Ammon's horn (tissue), 1 donor: ENCODE measurements at regions not wholly inside any gene's neighbourhood (a gene's known extent, or its start where the extent isn't known, plus 50 kb on each side); places are given as distances from the start of the nearest gene placed in this dataset.
"Not testable (repeated sequence)": the region's sequence is repeated elsewhere in the genome, so short reads cannot be mapped to it uniquely, and the experiment has no call there.

Experiments
- DNase-seq: peaks from one replicate; pipeline ENCODE4 v3.0.0-alpha.2; 2016; ENCODE audit warnings: low spot score

GRCh38 chr18:22044474-22045220 lies 124.7 kb upstream of the GATA6 start:
- no peak for DNase-seq

DNA sequence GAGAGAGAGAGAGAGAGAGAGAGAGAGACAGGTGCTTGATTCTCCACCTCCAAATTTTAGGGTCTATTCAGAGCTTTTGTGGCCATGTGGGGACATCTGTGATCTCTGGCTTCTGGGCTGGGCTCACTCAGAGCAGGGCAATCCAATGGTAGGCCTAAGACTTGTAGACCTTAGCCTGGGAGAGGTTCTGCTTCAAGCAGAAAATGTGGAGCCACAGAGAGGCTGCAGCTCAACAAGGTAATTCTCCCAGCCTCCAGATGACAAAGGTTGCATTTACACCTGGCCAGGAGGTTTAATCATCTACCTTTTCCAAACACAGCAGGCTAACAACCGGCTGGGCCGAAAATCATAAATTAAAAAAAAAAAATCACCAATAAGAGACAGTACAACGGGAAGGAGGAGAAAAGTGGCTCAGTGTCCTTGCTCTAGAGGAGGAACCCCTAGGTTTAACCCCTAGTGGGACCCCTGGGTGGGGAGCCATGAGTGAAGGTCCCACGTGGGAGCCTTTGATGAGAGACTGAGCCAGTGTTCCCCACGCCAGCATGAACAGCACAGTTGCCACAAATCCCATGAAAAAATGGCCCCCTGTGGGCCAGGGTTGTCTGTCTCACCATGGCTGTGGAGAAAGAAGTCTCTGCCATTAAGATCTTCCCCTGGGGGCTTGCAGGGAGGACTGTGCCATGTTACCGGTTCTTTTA lies 124.0 kb upstream of the GATA6 start:
- DNase-seq: no peak

- DNase-seq: no peak
Measured at GRCh38 chr18:22046473-22046872, 122.9 kb upstream of the GATA6 start.

DNA sequence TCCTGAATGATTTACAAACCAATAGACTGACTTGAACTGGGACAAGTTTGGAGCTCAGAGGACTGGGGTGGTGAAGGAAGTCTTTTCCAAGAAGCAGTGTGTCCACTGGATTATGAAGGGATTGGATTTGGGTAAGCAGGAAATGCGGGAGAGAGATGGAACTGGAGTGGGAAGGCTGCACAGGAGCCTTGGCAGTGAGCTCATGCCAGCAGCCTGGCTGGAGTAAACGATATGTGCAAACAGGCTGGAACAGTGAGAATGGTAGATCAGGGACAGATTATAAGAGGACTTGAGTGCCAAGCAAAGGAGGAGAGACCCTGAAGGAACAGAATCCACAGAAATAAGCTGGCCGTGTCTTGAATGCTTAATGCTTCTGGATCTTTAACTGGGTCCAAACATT lies 121.9 kb upstream of the GATA6 start:
- DNase-seq: no peak

- no peak for DNase-seq
Measured at GRCh38 chr18:22048221-22048620, 121.2 kb upstream of the GATA6 start.

GRCh38 chr18:22048932-22049615 lies 120.3 kb upstream of the GATA6 start:
- no peak for DNase-seq

GRCh38 chr18:22052405-22053105 lies 116.8 kb upstream of the GATA6 start:
- DNase-seq: no peak

DNA sequence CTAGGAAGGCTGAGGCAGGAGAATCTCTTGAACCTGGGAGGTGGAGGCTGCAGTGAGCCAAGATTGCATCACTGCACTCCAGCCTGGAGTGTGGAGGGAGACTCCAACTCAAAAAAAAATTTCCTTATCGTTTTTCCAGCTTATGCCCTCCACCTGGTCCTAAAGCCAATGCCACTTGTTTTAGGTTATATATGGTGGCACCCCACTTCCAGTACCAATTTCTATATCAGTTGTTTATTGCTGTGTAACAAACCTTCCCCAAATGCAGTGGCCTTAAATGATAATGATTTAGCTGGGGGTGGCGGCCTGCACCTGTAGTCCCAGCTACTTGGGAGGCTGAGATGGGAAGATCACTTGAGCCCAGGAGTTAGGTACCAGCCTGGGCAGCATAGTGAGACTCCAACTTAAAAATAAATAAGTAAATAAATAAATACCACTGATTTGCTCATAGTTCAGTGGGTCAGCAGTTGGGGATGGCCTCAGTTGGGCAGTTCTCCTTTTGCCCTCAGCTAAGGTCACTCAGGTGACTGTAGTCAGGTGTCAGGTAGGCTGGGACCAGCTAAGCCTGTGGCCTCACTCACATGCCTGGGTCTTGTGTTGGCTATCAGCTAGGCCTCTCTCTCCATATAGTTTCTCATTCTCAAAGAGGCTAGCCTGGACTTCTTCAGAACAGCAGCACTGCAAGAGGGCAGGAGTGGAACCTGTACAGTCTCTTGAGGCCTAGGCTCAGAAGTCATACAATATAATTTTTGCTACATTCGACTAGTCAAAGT lies 113.7 kb upstream of the GATA6 start:
- DNase-seq: no peak

- DNase-seq: no peak
Measured at GRCh38 chr18:22056950-22057349, 112.4 kb upstream of the GATA6 start.

DNA sequence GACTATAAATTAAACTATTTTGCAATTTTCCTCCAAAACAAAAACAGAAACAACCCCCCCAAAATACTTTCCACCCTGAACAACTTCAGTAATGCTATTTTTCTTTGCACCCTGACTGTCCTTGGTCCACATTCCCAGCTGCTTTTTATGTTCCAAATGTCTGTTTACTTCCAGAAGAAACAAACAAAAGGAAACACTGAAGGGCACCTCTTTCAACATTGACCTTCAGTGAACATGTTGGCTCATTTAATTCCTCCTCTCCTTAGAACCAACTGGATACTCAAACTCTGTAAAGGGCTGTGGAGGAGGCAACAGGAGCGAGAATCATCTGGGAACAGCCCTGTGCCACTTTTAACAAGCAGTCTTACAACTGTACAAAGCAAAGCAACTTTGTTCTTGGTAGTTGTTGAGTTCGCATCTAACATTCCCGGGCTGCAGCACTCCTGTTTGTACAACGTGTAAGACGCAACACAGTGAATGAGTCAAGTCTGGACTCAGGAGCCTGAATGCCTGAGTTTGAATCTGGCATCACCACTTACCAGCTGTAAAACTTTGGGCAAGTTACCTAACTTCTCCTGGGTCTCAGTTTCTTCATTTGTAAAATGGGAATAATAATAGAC lies 111.4 kb upstream of the GATA6 start:
- DNase-seq: no peak

- no peak for DNase-seq
Measured at GRCh38 chr18:22060361-22060760, 109.0 kb upstream of the GATA6 start.

- no peak for DNase-seq
Measured at GRCh38 chr18:22063102-22063501, 106.3 kb upstream of the GATA6 start.

GRCh38 chr18:22063672-22064071 lies 105.7 kb upstream of the GATA6 start:
- no peak for DNase-seq

- no peak for DNase-seq
Measured at GRCh38 chr18:22064581-22064980, 104.8 kb upstream of the GATA6 start.

DNA sequence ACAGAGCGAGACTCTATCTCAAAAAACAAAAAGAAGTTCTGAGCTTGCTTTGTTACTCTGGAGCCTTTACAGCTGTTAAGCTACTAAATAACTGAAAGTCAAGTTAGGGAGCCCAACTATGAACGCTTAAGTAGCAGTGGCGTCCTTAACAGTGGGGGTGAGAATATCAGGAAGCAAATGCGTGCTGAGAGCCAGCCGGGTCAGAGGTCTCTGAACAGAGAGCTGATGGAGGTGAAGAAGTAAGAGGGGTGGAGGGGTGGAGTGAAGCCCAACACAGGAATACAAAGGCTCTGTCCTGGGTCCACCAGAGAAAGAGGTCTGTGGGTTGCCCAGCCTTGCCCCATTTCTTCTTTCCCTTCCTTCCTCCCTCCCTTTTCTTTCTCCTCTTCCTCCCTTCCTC lies 104.1 kb upstream of the GATA6 start:
- DNase-seq: no peak

DNA sequence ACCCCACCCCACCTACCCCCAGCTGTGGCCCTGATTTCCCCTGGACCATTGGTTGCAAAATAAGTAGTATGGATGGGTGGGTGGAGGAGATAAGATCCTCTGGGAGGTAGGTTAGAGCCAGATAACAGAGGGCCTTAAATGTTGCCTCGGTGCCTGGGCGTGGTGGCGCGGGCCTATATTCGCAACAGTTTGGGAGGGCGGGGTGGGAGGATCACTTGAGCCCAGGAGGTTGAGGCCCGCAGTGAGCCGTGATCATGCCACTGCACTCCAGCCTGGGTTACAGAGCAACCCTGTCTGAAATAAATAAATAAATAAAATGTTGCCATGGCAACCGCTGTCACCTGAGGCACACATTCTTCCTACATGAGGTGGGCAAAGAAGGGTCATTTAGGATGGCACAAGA lies 103.3 kb upstream of the GATA6 start:
- DNase-seq: no peak

GRCh38 chr18:22067109-22067508 lies 102.3 kb upstream of the GATA6 start:
- DNase-seq: no peak

DNA sequence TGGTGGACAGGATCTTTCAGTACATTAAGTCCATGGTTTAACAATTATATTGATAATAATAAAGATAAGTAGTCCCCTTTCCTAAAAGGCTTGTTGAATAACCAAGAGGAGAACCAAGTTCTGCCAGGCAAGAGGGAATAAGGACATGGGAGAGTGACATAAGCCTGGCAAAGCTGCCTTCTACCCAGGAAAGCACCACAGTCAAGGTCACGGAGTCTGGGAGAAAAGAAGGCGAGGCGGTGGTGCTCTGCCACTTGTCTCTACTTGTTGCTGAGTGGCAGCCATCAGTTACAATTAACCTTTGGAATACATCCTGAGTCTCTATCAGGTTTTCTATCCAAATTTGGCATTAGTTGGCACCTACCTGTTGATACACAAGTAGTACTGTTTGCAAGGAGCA lies 101.7 kb upstream of the GATA6 start:
- DNase-seq: no peak

DNA sequence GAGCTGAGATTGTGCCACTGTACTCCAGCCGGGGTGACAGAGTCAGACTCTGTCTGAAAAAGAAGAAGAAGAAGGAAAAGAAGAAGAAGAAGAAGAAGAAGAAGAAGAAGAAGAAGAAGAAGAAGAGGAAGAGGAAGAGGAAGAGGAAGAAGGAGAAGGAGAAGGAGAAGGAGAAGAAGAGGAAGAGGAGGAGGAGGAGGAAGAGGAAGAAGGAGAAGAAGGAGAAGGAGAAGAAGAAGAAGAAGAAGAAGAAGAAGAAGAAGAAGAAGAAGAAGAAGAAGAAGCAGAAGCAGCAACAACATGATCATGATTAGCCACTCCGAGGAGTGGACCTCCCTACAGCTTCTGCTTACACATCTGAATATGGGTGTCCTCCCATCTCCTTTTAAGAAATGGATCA lies 100.6 kb upstream of the GATA6 start:
- not testable (repeated sequence) for DNase-seq

DNA sequence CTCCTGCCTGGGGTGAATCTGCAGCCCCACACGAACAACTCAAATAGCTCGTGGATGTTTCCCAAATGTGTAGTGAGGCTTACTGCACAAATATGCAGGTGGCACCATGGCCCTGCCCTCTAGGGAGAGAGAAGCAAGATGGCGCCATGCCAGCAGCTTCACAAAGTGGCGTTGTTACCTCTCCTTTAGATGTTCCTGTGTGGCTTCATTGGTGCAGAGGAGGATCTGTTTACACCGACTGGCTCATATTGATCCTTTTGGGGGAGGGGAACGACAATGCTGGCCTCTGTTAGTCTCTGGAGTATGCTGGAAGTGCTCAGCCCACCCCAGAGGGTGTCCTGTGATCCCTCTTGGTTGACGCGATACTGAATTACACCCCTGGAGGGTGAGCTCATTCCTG lies 99.5 kb upstream of the GATA6 start:
- no peak for DNase-seq

DNA sequence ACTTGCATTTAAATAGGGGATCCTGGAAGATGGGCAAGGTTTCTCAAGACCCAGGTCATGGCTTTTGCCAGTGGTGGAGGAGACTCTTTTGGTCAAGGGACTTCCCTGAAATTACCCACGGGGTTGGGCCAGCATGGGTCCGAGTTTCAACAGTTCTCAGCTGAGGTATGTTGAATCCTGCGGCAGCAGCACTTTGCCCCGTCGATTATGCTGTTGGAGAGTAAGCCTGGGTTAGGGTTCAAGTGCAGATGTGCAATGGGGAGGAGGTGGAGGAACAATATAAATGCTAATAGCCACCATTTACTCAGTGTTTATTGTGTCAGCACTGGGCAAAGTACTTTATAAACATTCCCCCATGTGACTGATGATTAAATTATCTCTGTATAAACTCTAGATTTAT lies 96.0 kb upstream of the GATA6 start:
- DNase-seq: no peak
